HepG2 (cell line): ENCODE measurements at regions not wholly inside any gene's neighbourhood (a gene's known extent, or its start where the extent isn't known, plus 50 kb on each side); places are given as distances from the start of the nearest gene placed in this dataset.

Experiments used
- ATAC-seq: fragments of 200-7000 bp; cut with Tn5 transposase; 3 replicates; pipeline ENCODE4 v1.9.1; 2020; ENCODE audit warnings: mild to moderate bottlenecking, moderate library complexity
- BruUV-seq: library from RNA; stranded (reverse); fragments of 400-500 nt; replicated peaks from 2 replicates; lab custom pipeline; 2021; lab: Mats Ljungman, UMichigan
- CTCF ChIA-PET: fragments of 300-600 bp; formaldehyde crosslinking; extraction: SDS; loops from one replicate; lab custom pipeline; 2021; ENCODE audit warnings: low total read pairs, inconsistent platforms, low intra/inter-chr PET ratio; lab: Yijun Ruan, JAX
- POLR2A ChIA-PET: fragments of 350-600 bp; sonication (Branson Sonifier 250); formaldehyde crosslinking; loops from one replicate; lab custom pipeline; 2020; ENCODE audit warnings: antibody characterized with exemption, inconsistent platforms; lab: Yijun Ruan, JAX
- DNase-seq: peaks from one replicate; pipeline ENCODE4 v3.0.0-alpha.2; 2015; ENCODE audit warnings: low spot score
- FAIRE-seq: peaks from 3 replicates; lab custom pipeline; 2011; peaks lifted over from hg19 to GRCh38; lab: Jason Lieb, UNC
- H2AFZ ChIP-seq: one replicate; pipeline ENCODE4 v1.6.1; 2011; ENCODE audit warnings: low read length, inconsistent platforms
- H3K27ac ChIP-seq: fragments of 300-600 bp; 3 replicates; pipeline ENCODE4 v1.8.0; 2011; ENCODE audit warnings: mixed run types, mild to moderate bottlenecking, mixed read lengths, low read length, inconsistent platforms; ENCODE audit not compliant: insufficient read depth; ENCODE audit errors: extremely low read length
- H3K27me3 ChIP-seq, 2 experiments: fragments of 200-600 bp in 1 of 2; 2 replicates in 1 of 2; 3 replicates in 1 of 2; pipeline versions ENCODE4 v1.6.0 to v1.8.0; 2011; ENCODE audit warnings: low read length in 2 of 2, mild to moderate bottlenecking in 2 of 2, moderate library complexity in 2 of 2, inconsistent platforms in 1 of 2; ENCODE audit not compliant: insufficient read depth in 2 of 2, control insufficient read depth in 1 of 2
- H3K36me3 ChIP-seq, 2 experiments: fragments of 200-600 bp in 1 of 2; replicated peaks in 1 of 2; 2 replicates in 1 of 2; 3 replicates in 1 of 2; pipeline versions ENCODE4 v1.5.1 to v1.8.0; 2011; ENCODE audit warnings: low read length in 2 of 2, inconsistent platforms in 1 of 2; ENCODE audit not compliant: insufficient read depth in 2 of 2, control insufficient read depth in 1 of 2
- H3K4me1 ChIP-seq: 2 replicates; pipeline ENCODE4 v1.5.1; 2012; ENCODE audit warnings: low read length, inconsistent platforms; ENCODE audit not compliant: insufficient read depth
- H3K4me2 ChIP-seq: 2 replicates; pipeline ENCODE4 v1.6.0; 2011; ENCODE audit warnings: low read depth, low read length, inconsistent platforms
- H3K4me3 ChIP-seq, 3 experiments: fragments of 200-600 bp in 1 of 3; sonication (generic), shearing (Covaris generic) in 1 of 3; replicated peaks in 1 of 3; 2 replicates each; pipeline ENCODE4 v1.5.1; 2011 to 2016; ENCODE audit warnings: low read length in 3 of 3, inconsistent platforms in 2 of 3, low read depth in 2 of 3, mild to moderate bottlenecking in 2 of 3, control low read depth in 1 of 3, mixed read lengths in 1 of 3; ENCODE audit not compliant: insufficient read depth in 1 of 3
- H3K79me2 ChIP-seq: one replicate; pipeline ENCODE4 v1.6.1; 2011; ENCODE audit warnings: low read length, inconsistent platforms; ENCODE audit not compliant: insufficient read depth
- H3K9ac ChIP-seq: 2 replicates; pipeline ENCODE4 v1.6.0; 2011; ENCODE audit warnings: mild to moderate bottlenecking, low read depth, low read length, inconsistent platforms; ENCODE audit not compliant: insufficient read depth
- H3K9me3 ChIP-seq: 2 replicates; pipeline ENCODE4 v1.5.1; 2012; ENCODE audit warnings: mild to moderate bottlenecking, low read length
- H4K20me1 ChIP-seq: 2 replicates; pipeline ENCODE4 v1.6.0; 2011; ENCODE audit warnings: inconsistent platforms, mild to moderate bottlenecking, low read length, moderate library complexity; ENCODE audit not compliant: insufficient read depth
- WGBS: methylation state at CpG from one replicate; pipeline ENCODE4 v1.1.6; 2017; ENCODE audit warnings: low lambda C conversion rate; 5-methylcytosine and 5-hydroxymethylcytosine counted together
- in situ Hi-C: cut with HindIII; loops from 2 replicates; pipeline ENCODE4 v1.10.0; 2017; ENCODE audit warnings: low pct_unique_long_range_greater_than_20kb; ENCODE audit not compliant: extremely low pct_ligation_motif_present
- intact Hi-C: fragments of 100-400 bp; cut with micrococcal nuclease; formaldehyde crosslinking; loops from one replicate; pipeline ENCODE4 v1.10.0; 2022; ENCODE audit not compliant: unreplicated experiment
- TF ChIP-seq, protein P1 (sequence below): sonication (generic); formaldehyde crosslinking; IDR thresholded peaks from 2 replicates; pipeline ENCODE4 v1.5.0; 2020; ENCODE audit warnings: mild to moderate bottlenecking, missing genetic modification reagents, moderate library complexity
- TF ChIP-seq, protein P2 (sequence below): sonication (generic); formaldehyde crosslinking; IDR thresholded peaks from 2 replicates; pipeline ENCODE4 v1.8.1; 2022; ENCODE audit warnings: mild to moderate bottlenecking, missing genetic modification reagents
- TF ChIP-seq, protein P3 (sequence below): sonication (generic); formaldehyde crosslinking; IDR thresholded peaks from 2 replicates; pipeline ENCODE4 v1.4.0; 2020; ENCODE audit warnings: missing genetic modification reagents, mild to moderate bottlenecking, borderline replicate concordance
- TF ChIP-seq, protein P4 (sequence below): sonication (generic); formaldehyde crosslinking; IDR thresholded peaks from one replicate; pipeline ENCODE4 v1.5.1; 2020; ENCODE audit warnings: mild to moderate bottlenecking, missing genetic modification reagents; ENCODE audit errors: not compliant biosample characterization

DNA sequence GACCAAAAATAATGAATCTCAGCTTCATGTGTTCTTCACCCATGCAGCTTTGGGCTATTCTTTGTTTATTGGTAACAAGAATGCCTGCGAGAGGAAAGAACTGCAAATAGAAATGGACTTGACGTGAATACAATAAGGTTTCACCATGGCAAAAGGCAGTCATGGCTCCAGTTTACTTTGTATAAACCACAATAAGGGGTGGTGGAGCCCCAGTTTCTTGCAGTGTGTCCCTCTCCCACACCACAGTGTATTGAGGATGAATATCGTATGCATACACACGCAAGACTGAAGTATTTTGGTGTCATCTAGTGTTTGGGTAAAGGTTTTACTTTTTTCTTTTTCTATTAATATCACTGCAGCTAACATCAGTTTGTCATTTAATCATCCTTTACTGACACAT, 159.7 kb upstream of the CNTN4 start (continued):
- TF ChIP-seq, protein P1, sequence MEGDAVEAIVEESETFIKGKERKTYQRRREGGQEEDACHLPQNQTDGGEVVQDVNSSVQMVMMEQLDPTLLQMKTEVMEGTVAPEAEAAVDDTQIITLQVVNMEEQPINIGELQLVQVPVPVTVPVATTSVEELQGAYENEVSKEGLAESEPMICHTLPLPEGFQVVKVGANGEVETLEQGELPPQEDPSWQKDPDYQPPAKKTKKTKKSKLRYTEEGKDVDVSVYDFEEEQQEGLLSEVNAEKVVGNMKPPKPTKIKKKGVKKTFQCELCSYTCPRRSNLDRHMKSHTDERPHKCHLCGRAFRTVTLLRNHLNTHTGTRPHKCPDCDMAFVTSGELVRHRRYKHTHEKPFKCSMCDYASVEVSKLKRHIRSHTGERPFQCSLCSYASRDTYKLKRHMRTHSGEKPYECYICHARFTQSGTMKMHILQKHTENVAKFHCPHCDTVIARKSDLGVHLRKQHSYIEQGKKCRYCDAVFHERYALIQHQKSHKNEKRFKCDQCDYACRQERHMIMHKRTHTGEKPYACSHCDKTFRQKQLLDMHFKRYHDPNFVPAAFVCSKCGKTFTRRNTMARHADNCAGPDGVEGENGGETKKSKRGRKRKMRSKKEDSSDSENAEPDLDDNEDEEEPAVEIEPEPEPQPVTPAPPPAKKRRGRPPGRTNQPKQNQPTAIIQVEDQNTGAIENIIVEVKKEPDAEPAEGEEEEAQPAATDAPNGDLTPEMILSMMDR (CRISPR knock-in tag) = no peak
- TF ChIP-seq, protein P2, sequence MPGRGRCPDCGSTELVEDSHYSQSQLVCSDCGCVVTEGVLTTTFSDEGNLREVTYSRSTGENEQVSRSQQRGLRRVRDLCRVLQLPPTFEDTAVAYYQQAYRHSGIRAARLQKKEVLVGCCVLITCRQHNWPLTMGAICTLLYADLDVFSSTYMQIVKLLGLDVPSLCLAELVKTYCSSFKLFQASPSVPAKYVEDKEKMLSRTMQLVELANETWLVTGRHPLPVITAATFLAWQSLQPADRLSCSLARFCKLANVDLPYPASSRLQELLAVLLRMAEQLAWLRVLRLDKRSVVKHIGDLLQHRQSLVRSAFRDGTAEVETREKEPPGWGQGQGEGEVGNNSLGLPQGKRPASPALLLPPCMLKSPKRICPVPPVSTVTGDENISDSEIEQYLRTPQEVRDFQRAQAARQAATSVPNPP (CRISPR knock-in tag) = no peak
- TF ChIP-seq, protein P3, sequence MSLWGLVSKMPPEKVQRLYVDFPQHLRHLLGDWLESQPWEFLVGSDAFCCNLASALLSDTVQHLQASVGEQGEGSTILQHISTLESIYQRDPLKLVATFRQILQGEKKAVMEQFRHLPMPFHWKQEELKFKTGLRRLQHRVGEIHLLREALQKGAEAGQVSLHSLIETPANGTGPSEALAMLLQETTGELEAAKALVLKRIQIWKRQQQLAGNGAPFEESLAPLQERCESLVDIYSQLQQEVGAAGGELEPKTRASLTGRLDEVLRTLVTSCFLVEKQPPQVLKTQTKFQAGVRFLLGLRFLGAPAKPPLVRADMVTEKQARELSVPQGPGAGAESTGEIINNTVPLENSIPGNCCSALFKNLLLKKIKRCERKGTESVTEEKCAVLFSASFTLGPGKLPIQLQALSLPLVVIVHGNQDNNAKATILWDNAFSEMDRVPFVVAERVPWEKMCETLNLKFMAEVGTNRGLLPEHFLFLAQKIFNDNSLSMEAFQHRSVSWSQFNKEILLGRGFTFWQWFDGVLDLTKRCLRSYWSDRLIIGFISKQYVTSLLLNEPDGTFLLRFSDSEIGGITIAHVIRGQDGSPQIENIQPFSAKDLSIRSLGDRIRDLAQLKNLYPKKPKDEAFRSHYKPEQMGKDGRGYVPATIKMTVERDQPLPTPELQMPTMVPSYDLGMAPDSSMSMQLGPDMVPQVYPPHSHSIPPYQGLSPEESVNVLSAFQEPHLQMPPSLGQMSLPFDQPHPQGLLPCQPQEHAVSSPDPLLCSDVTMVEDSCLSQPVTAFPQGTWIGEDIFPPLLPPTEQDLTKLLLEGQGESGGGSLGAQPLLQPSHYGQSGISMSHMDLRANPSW (CRISPR knock-in tag) = no peak

DNA sequence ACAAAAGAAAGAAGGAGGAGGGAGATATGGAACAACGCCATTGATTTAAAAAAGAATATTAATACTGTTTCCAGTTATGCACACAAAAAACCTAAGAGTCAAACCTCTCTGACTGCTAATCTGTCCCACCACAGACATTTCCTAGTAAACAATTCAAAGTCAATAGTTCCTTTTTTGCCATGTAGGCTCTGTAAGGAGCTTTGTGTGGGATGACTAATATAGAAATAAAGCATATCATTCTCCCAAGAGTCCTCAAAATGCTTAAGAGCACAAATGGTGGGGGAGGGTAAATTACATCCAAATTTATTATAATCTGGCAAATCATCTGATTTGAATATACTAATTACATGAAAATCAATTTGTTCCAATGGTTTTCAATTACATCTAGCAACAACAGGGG, 155.9 kb upstream of the CNTN4 start:
- intact Hi-C loops = no loop called here
- no peak for ATAC-seq
- H3K4me2 ChIP-seq = no peak overlapping the region
- H3K9ac ChIP-seq = no peak overlapping the region
- H3K4me1 ChIP-seq = no peaks in the 10 kb centered on the region
- no peaks in the 10 kb centered on the region for H4K20me1 ChIP-seq
- H3K4me3 ChIP-seq = no peak overlapping the region
- no peaks in the 10 kb centered on the region for H3K36me3 ChIP-seq
- H3K27me3 ChIP-seq = no peaks in the 10 kb centered on the region
- TF ChIP-seq, protein P4, sequence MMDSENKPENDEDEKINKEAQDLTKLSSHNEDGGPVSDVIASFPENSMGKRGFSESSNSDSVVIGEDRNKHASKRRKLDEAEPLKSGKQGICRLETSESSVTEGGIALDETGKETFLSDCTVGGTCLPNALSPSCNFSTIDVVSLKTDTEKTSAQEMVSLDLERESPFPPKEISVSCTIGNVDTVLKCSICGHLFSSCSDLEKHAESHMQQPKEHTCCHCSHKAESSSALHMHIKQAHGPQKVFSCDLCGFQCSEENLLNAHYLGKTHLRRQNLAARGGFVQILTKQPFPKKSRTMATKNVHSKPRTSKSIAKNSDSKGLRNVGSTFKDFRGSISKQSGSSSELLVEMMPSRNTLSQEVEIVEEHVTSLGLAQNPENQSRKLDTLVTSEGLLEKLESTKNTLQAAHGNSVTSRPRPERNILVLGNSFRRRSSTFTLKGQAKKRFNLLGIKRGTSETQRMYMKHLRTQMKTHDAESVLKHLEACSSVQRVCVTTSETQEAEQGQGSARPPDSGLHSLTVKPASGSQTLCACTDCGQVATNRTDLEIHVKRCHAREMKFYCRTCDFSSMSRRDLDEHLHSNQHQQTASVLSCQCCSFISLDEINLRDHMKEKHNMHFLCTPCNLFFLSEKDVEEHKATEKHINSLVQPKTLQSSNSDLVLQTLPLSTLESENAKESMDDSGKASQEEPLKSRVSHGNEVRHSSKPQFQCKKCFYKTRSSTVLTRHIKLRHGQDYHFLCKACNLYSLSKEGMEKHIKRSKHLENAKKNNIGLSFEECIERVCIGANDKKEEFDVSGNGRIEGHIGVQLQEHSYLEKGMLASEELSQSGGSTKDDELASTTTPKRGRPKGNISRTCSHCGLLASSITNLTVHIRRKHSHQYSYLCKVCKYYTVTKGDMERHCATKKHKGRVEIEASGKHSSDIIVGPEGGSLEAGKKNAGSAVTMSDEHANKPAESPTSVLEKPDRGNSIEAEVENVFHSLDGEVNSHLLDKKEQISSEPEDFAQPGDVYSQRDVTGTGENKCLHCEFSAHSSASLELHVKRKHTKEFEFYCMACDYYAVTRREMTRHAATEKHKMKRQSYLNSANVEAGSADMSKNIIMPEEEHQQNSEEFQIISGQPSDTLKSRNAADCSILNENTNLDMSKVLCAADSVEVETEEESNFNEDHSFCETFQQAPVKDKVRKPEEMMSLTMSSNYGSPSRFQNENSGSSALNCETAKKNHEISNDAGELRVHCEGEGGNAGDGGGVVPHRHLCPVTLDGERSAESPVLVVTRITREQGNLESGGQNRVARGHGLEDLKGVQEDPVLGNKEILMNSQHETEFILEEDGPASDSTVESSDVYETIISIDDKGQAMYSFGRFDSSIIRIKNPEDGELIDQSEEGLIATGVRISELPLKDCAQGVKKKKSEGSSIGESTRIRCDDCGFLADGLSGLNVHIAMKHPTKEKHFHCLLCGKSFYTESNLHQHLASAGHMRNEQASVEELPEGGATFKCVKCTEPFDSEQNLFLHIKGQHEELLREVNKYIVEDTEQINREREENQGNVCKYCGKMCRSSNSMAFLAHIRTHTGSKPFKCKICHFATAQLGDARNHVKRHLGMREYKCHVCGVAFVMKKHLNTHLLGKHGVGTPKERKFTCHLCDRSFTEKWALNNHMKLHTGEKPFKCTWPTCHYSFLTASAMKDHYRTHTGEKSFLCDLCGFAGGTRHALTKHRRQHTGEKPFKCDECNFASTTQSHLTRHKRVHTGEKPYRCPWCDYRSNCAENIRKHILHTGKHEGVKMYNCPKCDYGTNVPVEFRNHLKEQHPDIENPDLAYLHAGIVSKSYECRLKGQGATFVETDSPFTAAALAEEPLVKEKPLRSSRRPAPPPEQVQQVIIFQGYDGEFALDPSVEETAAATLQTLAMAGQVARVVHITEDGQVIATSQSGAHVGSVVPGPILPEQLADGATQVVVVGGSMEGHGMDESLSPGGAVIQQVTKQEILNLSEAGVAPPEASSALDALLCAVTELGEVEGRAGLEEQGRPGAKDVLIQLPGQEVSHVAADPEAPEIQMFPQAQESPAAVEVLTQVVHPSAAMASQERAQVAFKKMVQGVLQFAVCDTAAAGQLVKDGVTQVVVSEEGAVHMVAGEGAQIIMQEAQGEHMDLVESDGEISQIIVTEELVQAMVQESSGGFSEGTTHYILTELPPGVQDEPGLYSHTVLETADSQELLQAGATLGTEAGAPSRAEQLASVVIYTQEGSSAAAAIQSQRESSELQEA = no peak
- TF ChIP-seq, all 625 proteins: peak for 0
- BruUV-seq = no TSS peak
- 0% methylated on average over 1 of the region's 1 CpG for WGBS
- Histone ChIP-seq H2AFZ (no peak overlapping the region), H3K79me2 (no peaks in the 10 kb centered on the region), H3K9me3 (peaks cover 98% of the 10 kb centered on the region), H3K27ac (no peak overlapping the region)
- ChIA-PET CTCF (no interaction called here), POLR2A (no interaction called here)
- DNase-seq (no peak), FAIRE-seq (no peak)
- in situ Hi-C loops = no loop called here
